ENCODE measurements at regions not wholly inside any gene's neighbourhood (a gene's known extent, or its start where the extent isn't known, plus 50 kb on each side); places are given as distances from the start of the nearest gene placed in this dataset.

GRCh38 chr12:72093930-72094329 lies 155.3 kb downstream of the TPH2 start:
- no peak for TF ChIP-seq CTCF (IDR thresholded peaks at IDR 0.05; ENCODE audit: unreplicated experiment)
- no peak for DNase-seq (ENCODE audit: low spot score, unreplicated experiment)
- H3K36me3 Mint-ChIP-seq (ENCODE audit: insufficient read depth): peaks cover 1% of the 10 kb centered on the region
- H3K27ac Mint-ChIP-seq: no peak overlapping the region
- H3K27me3 Mint-ChIP-seq: no peaks in the 10 kb centered on the region
- H3K9me3 Mint-ChIP-seq (ENCODE audit: low read depth): peaks cover 9% of the 10 kb centered on the region
- peaks cover 2% of the 10 kb centered on the region for H3K4me1 Mint-ChIP-seq (ENCODE audit: low read depth)
- H3K4me3 Mint-ChIP-seq (ENCODE audit: low read depth): no peak overlapping the region

- no peak for TF ChIP-seq CTCF (IDR thresholded peaks at IDR 0.05; ENCODE audit: unreplicated experiment)
- Mint-ChIP-seq H3K36me3 (ENCODE audit: insufficient read depth) (peaks cover 1% of the 10 kb centered on the region), H3K27ac (no peak overlapping the region), H3K9me3 (ENCODE audit: low read depth) (peaks cover 9% of the 10 kb centered on the region), H3K4me3 (ENCODE audit: low read depth) (no peak overlapping the region), H3K4me1 (ENCODE audit: low read depth) (peaks cover 2% of the 10 kb centered on the region), H3K27me3 (no peaks in the 10 kb centered on the region)
- DNase-seq (ENCODE audit: low spot score, unreplicated experiment): no peak
These were observed 155.8 kb downstream of the TPH2 start for GRCh38 chr12:72094490-72094889.

GRCh38 chr12:72095025-72095424 lies 156.4 kb downstream of the TPH2 start:
- Mint-ChIP-seq H3K27me3 (no peaks in the 10 kb centered on the region), H3K27ac (no peak overlapping the region), H3K4me1 (ENCODE audit: low read depth) (peaks cover 2% of the 10 kb centered on the region), H3K4me3 (ENCODE audit: low read depth) (no peak overlapping the region), H3K9me3 (ENCODE audit: low read depth) (peaks cover 9% of the 10 kb centered on the region), H3K36me3 (ENCODE audit: insufficient read depth) (peaks cover 1% of the 10 kb centered on the region)
- TF ChIP-seq CTCF (IDR thresholded peaks at IDR 0.05; ENCODE audit: unreplicated experiment): no peak
- DNase-seq (ENCODE audit: low spot score, unreplicated experiment): no peak

GRCh38 chr12:72098622-72099021 lies 160.0 kb downstream of the TPH2 start:
- no peak for DNase-seq (ENCODE audit: low spot score, unreplicated experiment)
- Mint-ChIP-seq H3K27ac (no peak overlapping the region), H3K4me1 (ENCODE audit: low read depth) (no peaks in the 10 kb centered on the region), H3K9me3 (ENCODE audit: low read depth) (peaks cover 3% of the 10 kb centered on the region), H3K27me3 (no peaks in the 10 kb centered on the region), H3K4me3 (ENCODE audit: low read depth) (no peak overlapping the region), H3K36me3 (ENCODE audit: insufficient read depth) (no peaks in the 10 kb centered on the region)
- TF ChIP-seq CTCF (IDR thresholded peaks at IDR 0.05; ENCODE audit: unreplicated experiment): no peak

GRCh38 chr12:72100854-72101253 lies 162.2 kb downstream of the TPH2 start:
- no peaks in the 10 kb centered on the region for H3K27me3 Mint-ChIP-seq
- no peaks in the 10 kb centered on the region for H3K9me3 Mint-ChIP-seq (ENCODE audit: low read depth)
- no peak for DNase-seq (ENCODE audit: low spot score, unreplicated experiment)
- H3K4me3 Mint-ChIP-seq (ENCODE audit: low read depth): no peak overlapping the region
- no peaks in the 10 kb centered on the region for H3K36me3 Mint-ChIP-seq (ENCODE audit: insufficient read depth)
- TF ChIP-seq CTCF (IDR thresholded peaks at IDR 0.05; ENCODE audit: unreplicated experiment): no peak
- no peaks in the 10 kb centered on the region for H3K4me1 Mint-ChIP-seq (ENCODE audit: low read depth)
- no peak overlapping the region for H3K27ac Mint-ChIP-seq
